Stimulated activated CD4-positive, alpha-beta T cell treated with anti-CD3 and anti-CD28 coated beads, Interleukin-1b, Interleukin-23, amount 100 ng/mL, for 24 hours (primary cell): ENCODE measurements at regions not wholly inside any gene's neighbourhood (a gene's known extent, or its start where the extent isn't known, plus 50 kb on each side); places are given as distances from the start of the nearest gene placed in this dataset.
"Not testable (repeated sequence)": the region's sequence is repeated elsewhere in the genome, so short reads cannot be mapped to it uniquely, and the experiment has no call there.

Experiments used
- DNase-seq, 4 experiments: peaks; one replicate each; pipeline ENCODE4 v3.0.0-alpha.2; 2020; ENCODE audit warnings: low read depth in 4 of 4, low spot score in 1 of 4

DNA sequence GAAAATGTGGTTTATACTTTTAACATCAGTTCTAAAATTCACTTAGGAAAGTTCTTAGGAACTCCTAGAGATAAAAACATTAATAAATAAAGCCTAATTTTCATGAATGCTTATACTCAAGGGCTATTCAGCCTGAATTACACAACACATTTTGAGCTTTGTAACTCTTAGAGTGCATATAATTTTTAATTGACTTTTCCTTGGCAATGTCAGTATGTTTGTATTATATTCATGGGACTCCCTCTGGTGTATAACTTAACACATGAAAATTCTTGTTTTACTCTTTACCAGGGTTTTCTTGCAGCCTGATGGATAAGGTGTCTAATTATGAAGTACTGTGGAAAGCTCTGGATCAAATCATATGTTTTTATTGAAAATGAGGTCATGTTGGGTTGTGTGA lies 150.6 kb upstream of the HMGA2 start:
- no peak for DNase-seq

DNA sequence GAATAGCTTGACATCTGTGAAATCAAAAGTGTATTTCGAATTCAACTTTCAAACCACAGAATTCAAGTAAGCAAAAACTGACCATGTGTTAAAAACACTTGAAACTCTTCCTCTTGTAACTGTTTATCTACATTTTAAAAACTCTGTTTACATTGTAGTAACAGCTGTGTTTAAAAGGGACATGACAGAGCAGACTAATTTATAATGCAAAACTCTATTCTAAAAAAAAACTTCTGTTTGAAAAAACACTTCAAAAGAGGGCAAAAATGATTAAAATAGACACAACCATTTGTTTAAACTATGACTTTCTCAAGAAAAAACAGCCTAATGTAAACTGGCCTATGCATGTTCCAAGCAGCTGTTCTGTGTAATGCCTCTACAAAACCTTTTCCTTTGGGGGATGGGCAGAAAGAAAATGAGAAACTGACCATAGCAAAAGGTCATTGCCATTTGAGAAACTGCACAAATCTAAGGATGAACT lies 149.1 kb upstream of the HMGA2 start:
- no peak for DNase-seq

DNA sequence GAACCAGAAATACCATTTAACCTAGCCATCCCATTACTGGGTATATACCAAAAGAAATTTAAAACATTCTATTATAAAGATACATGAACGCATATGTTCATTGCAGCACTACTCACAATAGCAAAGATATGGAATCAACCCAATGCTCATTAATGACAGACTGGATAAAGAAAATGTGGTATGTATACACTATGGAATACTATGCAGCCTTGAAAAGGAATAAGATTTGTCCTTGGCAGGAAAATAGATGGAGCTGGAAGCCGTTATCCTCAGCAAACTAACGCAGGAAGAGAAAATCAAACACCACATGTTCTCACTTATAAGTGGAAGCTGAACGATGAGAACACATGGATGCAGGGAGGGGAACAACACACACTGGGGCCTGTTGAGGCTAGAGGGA lies 146.1 kb upstream of the HMGA2 start:
- not testable (repeated sequence) for DNase-seq

DNA sequence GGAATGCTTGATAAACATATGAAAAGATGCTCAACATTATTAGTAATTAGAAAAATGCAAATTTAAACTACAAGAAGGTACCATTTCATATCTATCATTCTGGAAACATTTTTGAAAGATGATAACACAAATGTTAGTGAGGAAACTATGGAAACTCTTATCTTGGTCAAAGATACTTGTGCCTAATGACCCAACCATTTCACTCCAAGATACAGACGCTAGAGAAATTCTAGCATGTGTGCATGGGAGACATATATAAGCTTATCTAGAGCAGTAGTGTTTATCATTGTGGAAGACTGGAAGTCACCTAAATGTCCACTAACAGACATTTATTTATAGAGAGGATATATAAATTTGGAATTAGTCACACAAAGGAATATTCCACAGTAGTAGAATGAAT lies 143.1 kb upstream of the HMGA2 start:
- no peak for DNase-seq

DNA sequence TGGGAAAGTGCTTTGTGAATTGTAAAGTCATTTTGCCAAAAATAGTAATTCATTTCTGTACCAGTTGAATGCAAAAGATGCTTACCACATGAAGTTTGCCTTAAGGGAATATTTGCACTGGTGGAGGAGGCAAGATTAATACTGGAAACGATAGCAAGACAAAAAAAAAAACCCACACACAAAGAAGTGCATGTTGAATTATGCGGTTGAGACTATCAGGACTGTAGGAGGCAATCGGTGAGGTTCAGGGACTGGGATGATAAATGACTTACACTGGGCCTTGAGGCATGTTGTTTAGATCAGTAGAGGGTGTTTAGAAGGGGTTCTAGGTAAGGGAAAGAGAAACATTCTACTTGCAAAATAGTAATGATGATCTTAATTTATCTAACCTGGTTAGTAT lies 142.2 kb upstream of the HMGA2 start:
- DNase-seq, result no peak

DNA sequence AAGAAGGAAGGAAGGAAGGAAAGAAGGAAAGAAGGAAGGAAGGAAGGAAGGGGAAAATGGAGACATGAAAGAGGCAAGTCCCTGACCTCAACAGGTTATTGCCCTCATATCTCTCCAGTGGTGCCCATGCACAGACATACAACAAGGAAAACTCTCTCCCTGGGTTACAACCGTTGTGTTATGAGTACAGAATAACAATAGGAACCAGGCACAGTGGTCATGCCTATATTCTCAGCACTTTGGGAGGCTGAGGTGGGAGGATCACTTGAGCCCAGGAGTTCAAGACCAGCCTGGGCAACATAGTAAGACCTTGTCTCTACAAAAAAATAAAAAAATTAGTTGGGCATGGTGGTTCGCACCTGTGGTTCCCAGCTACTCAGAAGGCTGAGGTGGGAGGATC lies 139.4 kb upstream of the HMGA2 start:
- no peak for DNase-seq

DNA sequence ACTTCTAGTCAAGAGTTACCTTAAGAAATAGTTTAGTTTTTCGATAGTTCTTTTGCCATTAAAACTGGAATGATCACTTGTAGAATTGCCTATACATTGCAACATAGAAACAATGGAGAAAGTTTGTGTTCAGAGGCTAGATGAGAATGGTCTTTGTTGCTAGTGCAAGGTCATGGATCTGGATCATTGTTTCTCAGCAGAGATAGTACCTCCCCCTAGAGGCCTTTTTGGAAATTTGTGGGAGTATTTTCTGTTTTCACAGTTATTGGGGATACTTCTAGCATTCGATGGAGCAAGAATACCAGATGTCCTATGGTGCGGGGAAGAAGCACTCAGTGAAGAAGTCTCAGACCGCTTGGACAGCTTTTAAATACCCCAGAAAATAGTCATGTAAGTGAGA lies 138.8 kb upstream of the HMGA2 start:
- no peak for DNase-seq

DNA sequence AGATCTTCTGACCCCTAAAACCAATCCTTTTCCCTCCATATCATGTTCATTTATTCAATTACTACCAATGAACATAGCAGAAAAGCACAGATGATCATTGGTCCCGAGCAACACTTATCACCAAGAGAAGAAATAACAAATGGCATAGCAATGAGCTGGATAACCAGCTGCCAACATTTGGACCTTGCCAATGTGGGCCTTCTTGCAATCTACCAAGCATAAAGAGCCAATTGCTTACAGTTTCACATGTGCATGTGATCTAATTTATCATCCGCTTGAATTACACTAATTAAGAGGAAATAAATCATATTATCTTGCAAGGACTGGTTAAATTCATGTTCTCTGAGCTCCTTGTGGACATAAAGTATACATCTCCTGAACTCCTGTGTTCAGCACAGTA lies 134.8 kb upstream of the HMGA2 start:
- DNase-seq, result no peak

DNA sequence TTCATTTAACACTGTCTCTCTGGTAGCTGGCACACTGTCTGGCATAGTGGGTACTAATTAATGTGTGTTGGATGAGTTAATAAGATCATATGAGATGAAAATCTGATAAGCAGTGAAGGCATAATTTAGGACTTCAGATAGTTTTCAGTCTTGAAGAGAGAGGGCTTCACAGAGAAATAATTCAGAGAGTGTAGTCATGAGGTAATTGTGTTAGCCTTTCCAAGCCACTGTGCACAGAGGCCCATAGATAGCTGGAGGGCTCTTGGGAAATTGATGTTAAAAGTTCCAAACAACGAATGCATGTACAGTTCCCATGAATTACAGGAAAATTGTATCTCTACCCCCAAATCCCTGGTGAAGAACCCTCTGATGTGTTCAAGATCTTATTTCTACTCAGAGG lies 133.8 kb upstream of the HMGA2 start:
- DNase-seq, result no peak

DNA sequence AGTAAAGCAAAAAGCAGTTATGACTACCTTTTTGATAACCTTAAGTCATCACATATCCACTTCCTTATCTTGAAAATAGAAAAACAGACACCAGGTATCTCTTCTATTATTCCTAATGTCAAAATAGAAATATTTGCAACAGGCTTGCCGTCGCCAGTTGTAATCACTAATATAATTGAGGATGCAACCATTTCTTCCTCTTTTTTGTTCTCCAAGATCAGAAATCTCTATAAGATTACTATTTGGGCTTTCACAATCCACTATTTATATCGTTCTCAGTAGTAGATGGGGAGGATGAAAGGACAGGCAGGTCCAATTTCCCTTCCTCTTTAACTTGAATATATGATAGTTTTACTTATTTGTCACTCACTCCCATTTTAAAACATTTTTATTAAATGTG lies 130.2 kb upstream of the HMGA2 start:
- DNase-seq, result no peak

DNA sequence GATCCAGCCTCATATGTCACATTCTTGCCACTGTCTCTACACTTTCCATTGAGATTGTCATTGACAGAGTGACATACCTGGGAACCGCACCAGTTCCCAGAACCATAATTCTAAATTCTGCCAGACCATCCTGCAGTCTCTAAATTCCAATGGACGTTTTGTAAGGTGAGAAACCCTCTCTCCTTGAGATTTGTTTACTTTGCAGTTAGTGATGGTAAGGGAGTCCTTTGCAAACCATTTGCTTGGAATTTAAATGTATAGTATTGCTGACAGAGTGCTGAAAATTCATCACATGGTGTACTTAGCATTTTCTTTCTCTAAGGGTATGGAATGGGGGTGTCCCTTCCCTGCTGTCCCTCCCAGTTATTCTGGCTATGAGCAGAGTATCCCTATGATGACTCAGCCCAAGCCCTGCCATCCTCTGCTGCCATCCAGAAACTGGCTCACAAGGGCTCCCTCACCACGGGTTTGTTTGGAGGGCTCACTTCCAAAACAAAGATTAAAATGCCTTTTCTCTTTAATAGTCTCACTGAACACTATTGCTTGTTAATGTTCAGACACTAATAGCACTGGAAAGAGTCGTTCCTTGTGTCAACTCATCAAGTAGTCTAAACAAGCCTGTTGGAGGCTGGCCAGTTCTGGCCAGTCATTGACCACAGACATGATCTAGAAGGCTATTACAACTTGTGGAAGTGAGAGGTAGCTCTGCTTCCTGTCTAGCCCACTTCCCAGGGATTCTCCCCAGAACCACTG lies 129.0 kb upstream of the HMGA2 start:
- no peak for DNase-seq

DNA sequence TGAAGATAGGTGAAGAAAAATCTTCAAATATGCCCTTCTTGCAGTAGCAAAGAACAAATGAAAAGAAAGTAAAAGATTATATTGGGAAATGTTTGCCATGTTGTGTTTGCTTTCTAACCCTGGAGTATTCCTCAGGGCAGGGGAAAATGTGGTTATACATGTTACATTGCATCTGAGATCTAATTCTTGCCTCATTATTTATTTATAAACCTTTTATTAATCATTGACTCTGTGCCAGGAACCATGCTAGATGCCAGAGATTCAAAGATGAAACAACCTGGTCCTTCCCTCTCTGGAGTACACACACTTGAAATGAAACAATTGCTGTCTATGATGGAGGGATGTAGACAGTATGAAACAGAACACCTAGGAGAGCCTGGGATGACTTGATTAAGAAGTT lies 128.1 kb upstream of the HMGA2 start:
- DNase-seq, result no peak

DNA sequence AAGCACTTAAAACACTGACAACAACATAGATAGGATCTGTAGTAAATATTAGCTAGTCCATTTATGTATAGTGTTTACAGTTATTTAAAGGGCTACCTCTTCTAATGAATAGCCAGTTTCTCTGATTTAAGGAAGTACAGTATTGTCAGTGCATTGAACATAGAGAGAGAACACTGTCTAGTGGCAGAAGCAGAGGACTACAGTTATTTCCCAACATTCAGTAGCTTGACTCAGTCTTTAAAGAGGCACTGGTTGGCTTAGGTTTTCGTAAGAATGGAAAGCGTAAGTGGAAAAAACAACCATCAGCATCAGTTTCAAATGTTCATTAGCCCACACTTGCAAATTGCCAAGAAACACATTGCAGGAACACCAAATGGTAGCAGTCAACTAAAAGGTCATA lies 125.0 kb upstream of the HMGA2 start:
- no peak for DNase-seq

DNA sequence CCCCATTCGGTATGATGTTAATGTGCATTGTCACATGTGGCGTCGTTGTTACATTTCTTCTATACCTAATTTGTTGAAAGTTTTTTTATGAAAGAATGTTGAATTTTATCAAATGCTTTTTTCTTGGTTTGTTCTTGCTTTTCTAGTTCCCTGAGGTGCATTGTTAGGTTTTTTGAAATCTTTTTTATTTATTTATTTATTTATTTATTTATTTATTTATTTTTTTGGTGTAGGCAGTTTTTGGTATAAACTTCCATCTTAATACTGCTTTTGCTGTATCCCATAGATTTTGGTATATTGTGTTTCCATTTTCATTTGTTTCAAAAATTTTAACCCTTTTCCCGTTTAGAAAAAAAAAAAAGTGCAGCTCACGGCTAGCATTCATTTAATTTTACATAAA lies 121.1 kb upstream of the HMGA2 start:
- DNase-seq, result no peak

DNA sequence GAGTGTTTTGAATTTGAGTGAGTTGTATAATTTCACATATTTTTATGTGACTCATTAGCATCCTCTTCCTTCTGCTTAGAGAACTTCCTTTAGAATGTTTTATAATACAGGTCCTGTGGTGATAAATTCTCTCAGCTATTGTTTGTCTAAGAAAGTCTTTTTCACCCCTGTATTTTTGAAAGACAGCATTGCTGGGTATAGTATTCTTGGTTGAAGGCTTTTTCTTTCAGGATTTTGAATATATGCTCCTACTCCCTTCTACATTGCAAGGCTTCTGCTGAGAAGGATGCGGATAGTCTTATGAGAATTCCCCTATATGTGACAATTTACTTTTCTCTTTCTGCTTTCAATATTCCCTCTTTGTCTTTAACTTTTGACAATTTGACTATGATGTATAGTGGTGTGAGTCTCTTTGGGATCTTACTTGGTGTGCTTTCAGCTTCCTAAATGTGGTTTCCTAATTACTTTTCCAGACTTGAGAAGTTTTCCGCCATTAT lies 118.9 kb upstream of the HMGA2 start:
- no peak for DNase-seq

DNA sequence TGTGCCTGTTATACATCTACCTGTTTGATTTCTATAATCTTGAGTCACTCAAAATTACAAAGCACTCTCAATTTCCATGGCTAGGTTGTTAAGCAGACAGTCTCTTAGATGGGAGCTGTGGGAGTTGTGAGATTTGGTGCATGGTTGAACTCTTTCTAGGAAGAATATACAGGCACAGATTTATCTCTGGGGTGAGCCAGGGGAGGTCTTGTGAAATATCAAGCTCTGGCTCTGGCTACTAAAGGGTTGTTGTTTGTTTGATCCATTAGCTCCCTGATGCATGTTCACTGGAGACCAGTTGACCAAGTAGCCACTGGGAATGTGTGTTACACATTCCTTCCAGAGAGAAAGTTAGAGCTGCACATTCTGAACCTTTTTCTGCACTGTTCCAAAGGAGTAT lies 117.2 kb upstream of the HMGA2 start:
- DNase-seq, result no peak

DNA sequence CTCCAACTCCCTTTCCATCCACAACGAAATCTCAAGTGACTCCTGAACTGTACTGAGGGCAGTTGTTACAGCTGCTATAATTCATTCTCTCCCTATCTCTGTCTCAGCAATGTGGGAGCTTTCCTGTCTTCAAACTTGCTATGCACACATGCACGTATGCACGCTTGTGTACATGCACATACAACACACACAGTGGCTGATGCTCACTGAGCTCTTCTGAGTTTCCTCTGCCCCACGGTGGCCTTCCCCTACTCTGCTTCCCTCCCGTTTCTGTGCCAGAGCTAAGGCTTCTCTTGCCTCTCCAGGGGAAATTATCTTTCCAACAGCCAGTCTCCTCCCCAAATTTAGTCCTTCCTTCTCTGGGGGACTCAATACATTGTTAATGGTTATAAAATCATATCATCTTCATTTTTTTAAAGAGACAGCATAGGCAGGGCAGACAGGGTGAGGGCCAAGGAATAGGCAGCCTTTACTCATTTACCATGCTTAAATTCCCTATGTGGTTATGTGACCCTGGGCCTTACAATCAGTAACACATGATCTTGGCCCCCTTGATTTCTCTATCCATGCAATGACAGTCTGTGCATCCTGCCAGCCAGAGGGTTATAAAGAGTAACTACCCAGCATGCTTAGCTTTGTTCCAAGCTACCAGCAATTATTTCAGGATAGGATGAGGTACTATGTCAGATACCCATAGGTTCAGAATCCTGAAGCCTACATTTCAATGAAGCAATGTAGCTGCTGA lies 111.9 kb upstream of the HMGA2 start:
- no peak for DNase-seq

DNA sequence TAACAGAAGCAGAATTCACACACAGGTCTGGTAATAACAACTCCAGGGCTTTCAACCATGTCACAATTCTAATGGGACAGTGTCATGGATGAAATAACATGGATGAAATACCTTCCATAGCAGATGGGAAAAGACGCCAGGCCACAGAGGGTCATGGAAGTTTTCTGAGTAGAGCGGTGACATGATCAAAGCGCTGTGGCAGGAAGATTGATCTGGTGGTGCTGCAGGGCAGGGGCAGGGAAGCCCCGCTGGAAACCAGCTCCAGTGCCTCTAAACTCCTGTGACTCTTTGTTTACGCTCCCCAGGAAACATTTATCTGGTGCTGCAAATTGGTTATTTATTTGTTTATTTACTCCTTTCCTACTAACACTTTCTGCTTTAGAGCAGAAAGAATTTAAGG lies 108.3 kb upstream of the HMGA2 start:
- no peak for DNase-seq

DNA sequence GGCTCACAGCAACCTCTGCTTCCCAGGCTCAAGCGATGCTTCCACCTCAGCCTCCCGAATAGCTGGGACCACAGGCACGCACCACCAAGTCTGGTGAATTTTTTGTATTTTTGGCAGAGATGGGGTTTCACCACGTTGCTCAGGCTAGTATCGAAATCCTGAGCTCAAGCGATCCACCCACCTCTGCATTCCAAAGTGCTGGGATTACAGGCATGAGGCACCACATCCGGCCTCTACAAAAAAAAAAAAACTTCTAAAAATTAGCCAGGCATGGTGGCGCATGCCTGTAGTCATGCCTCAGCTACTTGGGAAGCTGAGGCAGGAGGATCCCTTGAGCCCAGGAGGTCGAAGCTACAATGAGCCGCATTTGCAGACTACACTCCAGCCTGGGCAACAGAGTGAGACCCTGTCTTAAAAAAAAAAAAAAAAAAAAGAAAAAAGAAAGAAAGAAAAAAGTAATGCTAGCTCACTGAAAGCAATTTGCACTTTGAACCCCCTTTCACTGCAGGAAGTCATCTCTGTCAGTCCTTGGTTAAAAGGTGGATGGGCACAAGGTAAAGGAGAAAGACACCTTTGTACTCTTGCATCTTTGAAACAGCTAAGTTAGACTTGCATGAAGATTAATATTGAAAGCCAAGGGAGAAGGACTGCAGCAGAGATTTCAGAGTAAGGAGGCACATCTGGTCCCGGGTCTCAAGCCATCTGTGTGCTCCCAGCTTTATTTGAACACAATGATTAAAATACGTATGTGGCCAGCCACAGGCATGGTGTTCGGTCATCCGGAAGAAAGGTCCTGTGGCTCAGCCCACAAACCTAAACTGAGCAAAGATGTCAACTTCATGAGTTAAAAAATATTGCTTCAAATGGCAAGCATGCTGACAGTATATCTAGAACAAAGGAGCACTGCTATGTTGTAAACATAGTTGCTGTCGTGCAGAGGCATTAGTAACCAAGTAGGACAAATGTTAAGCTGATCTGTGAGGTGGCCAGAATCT lies 103.8 kb upstream of the HMGA2 start:
- DNase-seq, result no peak

DNA sequence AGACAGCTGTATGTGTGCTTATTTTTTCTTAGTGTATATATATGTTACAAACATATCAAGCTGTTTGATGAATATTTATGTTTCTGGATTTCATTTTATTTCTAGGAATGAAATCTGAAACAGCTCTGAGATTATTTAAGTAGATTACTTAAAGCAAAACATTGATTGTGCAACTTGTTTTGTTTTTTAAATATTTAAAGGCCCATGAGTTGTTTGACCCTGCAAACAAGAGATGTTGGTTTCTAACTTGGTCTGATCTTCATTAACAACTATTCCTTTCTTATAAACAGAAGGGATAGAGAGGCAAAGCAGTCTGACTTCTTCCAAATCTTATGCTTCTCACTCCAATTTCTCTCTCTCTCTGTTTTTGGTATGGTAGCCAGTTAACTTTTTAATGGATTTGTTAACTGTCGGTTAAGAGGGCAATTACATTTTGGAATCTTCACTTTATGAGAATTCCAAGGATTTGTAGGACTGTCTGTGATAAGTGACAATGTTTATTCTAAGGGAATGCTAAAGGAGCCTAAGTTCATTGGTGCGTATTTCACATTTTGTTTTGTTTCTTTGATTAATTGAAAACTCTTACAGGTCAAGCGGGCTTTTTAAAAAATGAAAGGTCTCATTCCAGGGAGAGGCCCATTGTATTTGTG lies 102.6 kb upstream of the HMGA2 start:
- no peak for DNase-seq

DNA sequence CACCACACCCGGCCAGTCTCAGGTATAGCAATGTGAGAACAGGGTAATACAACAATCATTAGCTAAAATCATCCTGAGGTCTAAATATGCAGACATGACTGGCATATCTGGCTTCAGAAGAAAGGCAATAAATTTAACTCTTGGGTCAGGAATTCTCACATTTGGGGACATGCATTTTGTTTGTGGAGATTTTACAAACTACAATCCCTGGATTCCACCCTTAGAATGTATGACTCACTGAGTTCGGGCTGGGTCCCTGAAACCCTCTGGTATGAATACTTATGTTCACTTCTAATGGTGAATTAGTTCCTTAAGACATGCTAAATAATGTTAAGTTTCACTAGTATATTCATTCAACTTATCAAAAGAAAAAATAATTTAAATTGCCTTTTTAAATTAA lies 98.9 kb upstream of the HMGA2 start:
- DNase-seq, result no peak
